Kasumi-1 (cell line): ENCODE measurements at regions not wholly inside any gene's neighbourhood (a gene's known extent, or its start where the extent isn't known, plus 50 kb on each side); places are given as distances from the start of the nearest gene placed in this dataset.

ENCODE experiments used
- DNase-seq, 2 experiments: peaks; one replicate each; lab custom pipeline; 2025; lab: John Stamatoyannopoulos, UW

- no peak for DNase-seq
Observed at GRCh38 chr11:18878211-18878610, 61.0 kb downstream of the MRGPRX1 start.

- no peak for DNase-seq
Observed at GRCh38 chr11:18865951-18866350, 73.3 kb downstream of the MRGPRX1 start.

GRCh38 chr11:18865261-18865660, 73.7 kb upstream of the PTPN5 start:
- no peak for DNase-seq

GRCh38 chr11:18853086-18853720, 61.6 kb upstream of the PTPN5 start:
- DNase-seq, result peak in 1 of 2 experiments; percentile 2

- DNase-seq, result no peak
Observed at GRCh38 chr11:18849406-18849805, 57.8 kb upstream of the PTPN5 start.

GRCh38 chr11:18844753-18845367, 53.3 kb upstream of the PTPN5 start:
- peak; percentile 62 to 79 for DNase-seq
